ENCODE measurements at regions not wholly inside any gene's neighbourhood (a gene's known extent, or its start where the extent isn't known, plus 50 kb on each side); places are given as distances from the start of the nearest gene placed in this dataset.
"Not testable (repeated sequence)": the region's sequence is repeated elsewhere in the genome, so short reads cannot be mapped to it uniquely, and the experiment has no call there.

- not testable (repeated sequence) for TF ChIP-seq CTCF (IDR thresholded peaks at IDR 0.05); RCOR1 (IDR thresholded peaks at IDR 0.05; ENCODE audit: low read depth, low read length); EP300 (IDR thresholded peaks at IDR 0.05)
These were observed 58.4 kb upstream of the HPDL start for GRCh38 chr1:45268310-45268709.
